Activated T-cell treated with anti-CD3 and anti-CD28 coated beads, Interleukin-2, amount 50 U/mL, for 4 hours (primary cell): ENCODE measurements at regions not wholly inside any gene's neighbourhood (a gene's known extent, or its start where the extent isn't known, plus 50 kb on each side); places are given as distances from the start of the nearest gene placed in this dataset.

ENCODE experiments used
- ATAC-seq, 2 donors: fragments of 200-7000 bp; cut with Tn5 transposase; one replicate each; pipeline ENCODE4 v1.10.0; 2021
- DNase-seq: peaks from one replicate; pipeline ENCODE4 v3.0.0-alpha.2; 2020
- H3K27me3 Mint-ChIP-seq: one replicate; pipeline ENCODE4 v1.8.0; 2021; ENCODE audit warnings: low read depth, mixed read lengths
- H3K36me3 Mint-ChIP-seq: one replicate; pipeline ENCODE4 v1.8.0; 2022; ENCODE audit warnings: mixed read lengths; ENCODE audit not compliant: insufficient read depth
- H3K4me1 Mint-ChIP-seq: one replicate; pipeline ENCODE4 v1.8.0; 2021; ENCODE audit warnings: low read depth, mixed read lengths
- H3K4me3 Mint-ChIP-seq: one replicate; pipeline ENCODE4 v1.8.0; 2021; ENCODE audit warnings: mild to moderate bottlenecking, moderate library complexity, mixed read lengths
- H3K9me3 Mint-ChIP-seq: one replicate; pipeline ENCODE4 v1.8.0; 2021; ENCODE audit warnings: mixed read lengths

DNA sequence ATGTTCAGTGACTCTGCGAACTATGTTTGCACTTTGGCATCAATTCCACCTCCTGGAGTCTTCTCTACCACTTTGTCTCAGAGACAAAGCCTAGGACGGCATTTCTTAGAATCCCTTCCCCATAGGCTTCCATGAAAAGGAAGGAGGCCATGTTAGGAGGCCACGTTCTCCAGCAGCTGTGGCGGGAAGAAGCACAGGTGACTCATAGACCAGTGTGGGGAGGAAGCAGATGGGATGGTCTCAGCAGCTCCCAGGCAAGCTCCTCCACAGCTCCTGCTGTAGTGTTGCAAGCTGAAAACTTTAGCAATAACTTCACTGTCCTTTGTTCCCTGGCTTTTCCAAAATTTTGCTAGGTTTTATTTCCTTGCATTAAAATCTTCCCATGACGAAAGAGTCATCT lies 781.3 kb upstream of the ID2 start:
- no peaks in the 10 kb centered on the region for H3K9me3 Mint-ChIP-seq
- DNase-seq (no peak), ATAC-seq (no peak)
- peaks cover 9% of the 10 kb centered on the region for H3K4me1 Mint-ChIP-seq
- peaks cover 3% of the 10 kb centered on the region for H3K27me3 Mint-ChIP-seq
- no peaks in the 10 kb centered on the region for H3K36me3 Mint-ChIP-seq
- H3K4me3 Mint-ChIP-seq, result no peak overlapping the region

DNA sequence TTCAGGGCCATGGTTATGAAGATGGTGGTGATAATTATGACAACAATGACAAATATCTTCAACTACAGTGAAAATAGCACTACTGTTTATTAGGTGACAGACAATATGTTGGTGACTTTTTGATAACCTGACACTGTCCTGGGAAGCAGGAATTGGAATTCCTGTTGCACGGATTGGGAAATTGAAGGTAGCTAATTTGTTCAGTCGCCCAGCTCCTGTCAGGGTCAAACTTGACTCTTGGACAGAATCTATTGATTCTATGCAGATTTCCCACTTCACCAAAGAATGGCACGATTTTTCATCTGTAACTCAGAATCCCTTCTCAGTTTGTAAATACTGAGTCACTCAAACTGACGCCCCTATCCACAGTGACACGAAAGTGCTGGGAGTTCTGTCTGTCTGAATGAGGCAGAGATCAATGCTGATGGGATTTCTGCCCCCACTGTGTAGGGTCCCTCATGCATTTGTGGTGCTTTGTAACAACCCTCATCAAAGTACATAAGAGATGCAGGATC lies 779.5 kb upstream of the ID2 start:
- Mint-ChIP-seq H3K27me3 (peaks cover 3% of the 10 kb centered on the region), H3K4me1 (peaks cover 9% of the 10 kb centered on the region), H3K36me3 (no peaks in the 10 kb centered on the region), H3K4me3 (no peak overlapping the region), H3K9me3 (no peaks in the 10 kb centered on the region)
- no peak for ATAC-seq
- no peak for DNase-seq

DNA sequence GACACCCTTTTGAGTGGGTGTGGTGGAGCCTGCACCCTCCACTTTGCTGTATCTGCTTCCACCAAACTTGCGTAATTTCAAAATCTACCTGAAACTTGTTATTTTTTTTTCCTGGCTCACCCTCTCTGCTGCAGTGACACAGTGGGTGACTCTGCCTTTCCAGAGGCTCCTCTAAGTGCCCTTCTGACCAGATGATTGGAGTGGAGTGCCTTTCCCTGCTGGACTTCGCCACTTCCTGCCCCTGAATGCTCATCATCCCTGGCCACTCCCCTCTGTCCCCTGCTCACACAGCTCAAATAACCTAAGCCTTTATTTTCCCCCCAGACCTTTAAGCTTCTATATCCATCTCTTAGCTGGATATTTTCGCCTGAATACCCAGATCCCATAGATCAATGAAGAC lies 777.5 kb upstream of the ID2 start:
- peaks cover 4% of the 10 kb centered on the region for H3K27me3 Mint-ChIP-seq

DNA sequence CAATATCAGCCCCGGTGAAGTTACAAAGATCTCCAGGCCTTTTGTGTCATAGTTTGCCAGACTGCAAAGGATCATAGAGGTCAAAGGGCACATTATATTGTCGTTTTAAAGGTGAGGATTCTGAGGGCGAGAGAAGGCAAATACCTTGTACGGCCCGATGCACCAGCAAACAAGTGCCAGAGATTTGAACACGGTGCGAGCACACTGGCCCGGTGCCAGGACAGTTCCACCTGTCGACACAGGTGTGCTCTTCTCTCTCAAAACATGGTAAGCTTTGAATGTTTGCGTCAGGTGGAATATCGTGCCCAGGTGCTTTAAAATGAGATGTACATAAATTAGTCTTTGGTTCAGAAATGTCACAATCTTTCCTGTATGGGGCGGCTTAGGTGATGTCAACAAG lies 776.1 kb upstream of the ID2 start:
- no peaks in the 10 kb centered on the region for H3K4me1 Mint-ChIP-seq
- no peaks in the 10 kb centered on the region for H3K36me3 Mint-ChIP-seq
- no peaks in the 10 kb centered on the region for H3K9me3 Mint-ChIP-seq
- H3K4me3 Mint-ChIP-seq, result no peak overlapping the region
- DNase-seq, result no peak
- peaks cover 4% of the 10 kb centered on the region for H3K27me3 Mint-ChIP-seq
- no peak for ATAC-seq

More for the DNA sequence above, 777.5 kb upstream of the ID2 start:
- Mint-ChIP-seq H3K36me3 (no peaks in the 10 kb centered on the region), H3K4me1 (peaks cover 6% of the 10 kb centered on the region), H3K9me3 (no peaks in the 10 kb centered on the region), H3K4me3 (no peak overlapping the region)
- no peak for ATAC-seq
- no peak for DNase-seq

DNA sequence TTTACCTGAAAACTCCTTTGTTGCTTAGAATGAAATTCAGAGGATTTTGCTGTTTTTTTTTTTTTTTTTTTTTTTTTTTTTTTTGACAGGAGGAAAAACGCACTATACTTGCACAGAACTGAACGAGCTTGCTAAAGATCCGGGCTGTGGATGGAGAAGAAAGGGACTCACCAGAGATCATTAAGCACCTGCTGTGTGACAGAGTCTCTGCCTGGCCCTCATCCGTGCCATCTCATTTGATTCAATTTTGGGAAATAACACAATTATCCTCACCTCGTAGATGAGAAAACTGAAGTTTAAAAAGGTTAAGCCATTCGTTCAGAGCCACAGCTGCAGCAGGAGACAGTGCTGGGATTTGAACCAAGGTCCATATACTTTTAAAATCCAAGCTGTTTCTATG lies 775.4 kb upstream of the ID2 start:
- peaks cover 4% of the 10 kb centered on the region for H3K27me3 Mint-ChIP-seq
- no peaks in the 10 kb centered on the region for H3K36me3 Mint-ChIP-seq
- no peak overlapping the region for H3K4me3 Mint-ChIP-seq
- ATAC-seq (no peak), DNase-seq (no peak)
- H3K9me3 Mint-ChIP-seq, result no peaks in the 10 kb centered on the region
- H3K4me1 Mint-ChIP-seq, result no peaks in the 10 kb centered on the region

DNA sequence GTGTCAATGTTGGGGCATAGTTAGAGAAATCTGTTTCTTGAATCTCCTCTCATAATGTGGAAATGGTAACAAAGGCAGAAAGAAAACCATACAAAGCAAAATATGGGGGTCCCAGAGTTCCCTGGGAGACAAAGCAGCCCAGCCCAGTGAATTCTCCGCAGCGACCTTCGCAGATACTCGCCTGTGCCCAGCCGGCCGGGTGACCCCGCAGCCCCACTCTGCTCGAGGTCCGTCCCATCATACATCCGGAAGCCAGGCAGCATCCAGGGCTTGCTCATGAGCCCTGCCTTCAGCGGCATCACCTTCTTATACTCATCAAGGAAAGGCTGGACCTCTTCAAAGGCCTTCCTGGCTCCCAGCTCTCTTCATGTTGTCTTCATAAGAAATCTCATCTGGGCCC lies 774.8 kb upstream of the ID2 start:
- Mint-ChIP-seq H3K4me3 (no peak overlapping the region), H3K36me3 (no peaks in the 10 kb centered on the region), H3K27me3 (peaks cover 4% of the 10 kb centered on the region), H3K4me1 (no peaks in the 10 kb centered on the region), H3K9me3 (no peaks in the 10 kb centered on the region)
- DNase-seq (no peak), ATAC-seq (no peak)

DNA sequence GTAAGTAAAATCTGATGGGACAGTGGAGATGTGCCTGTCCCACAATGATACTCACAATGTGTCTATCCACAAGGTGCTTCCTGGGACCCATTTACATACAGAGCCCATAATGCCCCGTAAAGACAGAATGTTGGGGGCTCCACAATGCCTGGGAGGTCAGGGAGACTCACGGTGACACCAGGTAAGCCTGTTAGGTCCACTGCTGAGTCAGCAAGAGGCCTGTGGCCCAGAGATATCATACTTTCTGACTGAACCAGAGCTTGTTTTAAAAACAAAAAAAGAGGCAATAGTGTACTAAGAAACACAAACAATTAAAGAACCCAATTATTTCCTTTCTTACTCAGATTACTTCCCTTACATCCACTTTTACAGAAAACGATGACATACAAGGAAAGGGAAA lies 771.1 kb upstream of the ID2 start:
- H3K27me3 Mint-ChIP-seq, result peaks cover 3% of the 10 kb centered on the region
- H3K9me3 Mint-ChIP-seq, result no peaks in the 10 kb centered on the region
- no peak for DNase-seq
- ATAC-seq, result no peak
- no peaks in the 10 kb centered on the region for H3K4me1 Mint-ChIP-seq
- no peak overlapping the region for H3K4me3 Mint-ChIP-seq
- no peaks in the 10 kb centered on the region for H3K36me3 Mint-ChIP-seq

DNA sequence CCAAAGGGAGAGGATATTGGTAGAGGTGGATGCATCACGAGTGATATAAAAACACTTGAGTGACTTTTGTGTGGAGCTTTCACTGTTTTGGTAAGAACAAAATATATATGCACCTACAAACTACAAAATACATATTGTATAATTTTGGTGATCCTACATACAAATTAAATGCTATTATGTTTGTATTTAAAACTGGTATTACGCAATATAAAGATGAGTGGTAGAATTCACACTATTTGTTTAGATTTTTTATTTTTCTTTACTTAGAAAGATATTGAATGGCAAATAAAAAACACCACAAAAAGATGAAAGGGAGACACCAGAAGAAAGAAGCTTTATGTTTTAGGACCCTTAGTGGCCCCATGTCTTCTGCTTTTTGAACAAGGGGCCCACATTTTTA lies 770.7 kb upstream of the ID2 start:
- ATAC-seq (no peak), DNase-seq (no peak)
- no peaks in the 10 kb centered on the region for H3K36me3 Mint-ChIP-seq
- H3K27me3 Mint-ChIP-seq, result peaks cover 3% of the 10 kb centered on the region
- no peak overlapping the region for H3K4me3 Mint-ChIP-seq
- H3K9me3 Mint-ChIP-seq, result no peaks in the 10 kb centered on the region
- no peaks in the 10 kb centered on the region for H3K4me1 Mint-ChIP-seq

DNA sequence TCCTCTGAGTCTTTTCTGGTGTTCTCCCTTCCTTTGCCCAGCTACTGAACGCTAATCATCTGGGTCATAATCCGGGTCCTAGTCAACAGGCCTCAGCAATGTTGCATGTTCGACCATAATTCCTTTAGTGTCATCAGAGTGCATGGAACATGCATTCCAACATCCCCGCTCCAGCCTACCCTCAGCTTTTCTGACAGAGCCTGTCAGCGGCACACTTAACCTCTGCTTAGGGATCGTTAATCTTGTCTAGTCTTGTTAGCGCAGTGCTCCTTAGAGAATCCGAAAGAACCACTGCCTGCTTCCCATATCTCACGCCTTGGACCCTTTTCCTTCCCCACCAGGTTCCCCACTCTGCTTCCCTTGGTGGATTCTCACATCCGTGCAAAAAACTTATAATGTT lies 767.9 kb upstream of the ID2 start:
- DNase-seq (no peak), ATAC-seq (no peak)
- H3K4me1 Mint-ChIP-seq, result no peaks in the 10 kb centered on the region
- peak overlapping the region; percentile 4 for H3K4me3 Mint-ChIP-seq
- H3K27me3 Mint-ChIP-seq, result peaks cover 2% of the 10 kb centered on the region
- no peaks in the 10 kb centered on the region for H3K9me3 Mint-ChIP-seq
- H3K36me3 Mint-ChIP-seq, result no peaks in the 10 kb centered on the region

DNA sequence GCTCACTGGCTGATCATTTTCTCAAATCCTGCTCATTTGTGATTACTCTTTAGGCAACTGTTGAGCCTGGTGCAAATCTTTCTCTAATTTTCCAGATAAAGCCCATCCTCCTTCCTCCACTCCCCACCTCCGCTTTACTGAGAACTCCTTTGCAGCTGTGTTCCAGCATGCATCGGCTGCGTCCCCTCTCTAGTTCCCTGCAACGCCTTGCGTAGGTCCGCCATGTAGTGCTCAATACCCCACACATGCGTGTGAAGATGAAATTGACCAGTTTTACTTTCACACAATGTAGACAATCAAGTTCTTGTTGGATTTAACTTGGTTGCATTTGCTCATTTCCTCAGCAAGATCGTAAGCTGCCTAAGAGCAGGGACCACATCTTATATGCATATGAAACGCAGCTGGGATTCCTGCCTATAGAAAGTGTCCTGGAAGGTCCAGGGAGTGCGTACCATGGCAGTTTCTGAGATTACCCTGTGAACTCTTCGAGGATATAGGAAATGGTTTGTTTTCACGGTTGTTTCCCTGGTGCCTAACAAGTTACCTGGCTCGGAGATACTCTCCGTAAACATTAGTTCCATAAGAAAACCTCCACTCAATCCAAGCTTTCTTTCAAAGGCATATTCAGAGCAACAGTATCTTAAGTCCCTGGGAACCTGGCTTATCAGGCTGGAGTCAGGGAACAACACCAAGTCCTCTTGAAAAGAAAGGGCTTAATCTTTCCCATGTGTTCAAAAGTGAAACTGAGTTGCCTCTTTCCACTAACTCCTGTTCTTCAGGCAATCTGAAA lies 766.4 kb upstream of the ID2 start:
- H3K36me3 Mint-ChIP-seq, result no peaks in the 10 kb centered on the region
- ATAC-seq (no peak), DNase-seq (no peak)
- H3K9me3 Mint-ChIP-seq, result no peaks in the 10 kb centered on the region
- H3K4me1 Mint-ChIP-seq, result no peaks in the 10 kb centered on the region
- no peak overlapping the region for H3K4me3 Mint-ChIP-seq
- peaks cover 2% of the 10 kb centered on the region for H3K27me3 Mint-ChIP-seq

DNA sequence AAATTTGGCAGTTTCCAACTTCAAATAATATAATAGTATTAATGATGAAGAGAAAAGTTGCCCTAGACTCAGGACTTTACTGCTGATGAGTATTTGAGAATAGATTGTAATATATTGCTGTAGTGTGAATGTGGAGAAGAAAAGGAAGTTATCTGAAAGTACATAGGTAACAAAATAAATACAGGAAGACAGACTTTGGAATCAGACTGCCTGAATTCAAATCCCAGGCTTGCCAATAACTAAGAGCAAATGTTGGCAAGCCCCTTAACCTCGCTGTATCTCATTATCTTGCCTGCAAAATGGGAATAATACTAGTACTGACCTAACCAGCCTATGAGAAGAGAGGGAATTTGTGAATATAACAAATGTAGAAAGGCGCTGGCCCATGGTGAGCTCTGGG lies 765.2 kb upstream of the ID2 start:
- H3K27me3 Mint-ChIP-seq, result peaks cover 2% of the 10 kb centered on the region
- no peak for ATAC-seq

DNA sequence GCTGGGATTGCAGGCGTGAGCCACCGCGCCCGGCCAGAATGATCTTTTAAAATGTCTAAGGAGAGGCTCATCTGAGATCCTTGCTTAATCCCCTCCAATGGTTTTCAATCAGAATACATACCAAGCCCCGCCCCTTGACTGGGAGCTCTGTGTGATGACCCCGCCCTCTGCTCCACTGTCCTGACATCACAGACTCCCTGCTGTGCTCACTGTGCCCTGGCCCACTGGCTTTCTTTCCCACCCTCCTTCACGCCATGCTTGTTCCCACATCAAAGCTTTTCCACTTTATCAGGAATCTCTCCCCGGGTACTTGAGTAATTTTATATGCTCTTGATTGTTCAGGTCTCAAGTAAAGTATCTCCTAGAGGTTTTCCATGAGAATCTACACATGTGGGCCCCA lies 762.3 kb upstream of the ID2 start:
- no peak overlapping the region for H3K4me3 Mint-ChIP-seq
- no peak for DNase-seq
- no peaks in the 10 kb centered on the region for H3K36me3 Mint-ChIP-seq
- H3K4me1 Mint-ChIP-seq, result no peaks in the 10 kb centered on the region
- no peak for ATAC-seq
- H3K27me3 Mint-ChIP-seq, result peaks cover 2% of the 10 kb centered on the region
- peaks cover 4% of the 10 kb centered on the region for H3K9me3 Mint-ChIP-seq

More for the DNA sequence above, 765.2 kb upstream of the ID2 start:
- no peak for DNase-seq
- Mint-ChIP-seq H3K36me3 (no peaks in the 10 kb centered on the region), H3K4me1 (no peaks in the 10 kb centered on the region), H3K9me3 (no peaks in the 10 kb centered on the region), H3K4me3 (no peak overlapping the region)

DNA sequence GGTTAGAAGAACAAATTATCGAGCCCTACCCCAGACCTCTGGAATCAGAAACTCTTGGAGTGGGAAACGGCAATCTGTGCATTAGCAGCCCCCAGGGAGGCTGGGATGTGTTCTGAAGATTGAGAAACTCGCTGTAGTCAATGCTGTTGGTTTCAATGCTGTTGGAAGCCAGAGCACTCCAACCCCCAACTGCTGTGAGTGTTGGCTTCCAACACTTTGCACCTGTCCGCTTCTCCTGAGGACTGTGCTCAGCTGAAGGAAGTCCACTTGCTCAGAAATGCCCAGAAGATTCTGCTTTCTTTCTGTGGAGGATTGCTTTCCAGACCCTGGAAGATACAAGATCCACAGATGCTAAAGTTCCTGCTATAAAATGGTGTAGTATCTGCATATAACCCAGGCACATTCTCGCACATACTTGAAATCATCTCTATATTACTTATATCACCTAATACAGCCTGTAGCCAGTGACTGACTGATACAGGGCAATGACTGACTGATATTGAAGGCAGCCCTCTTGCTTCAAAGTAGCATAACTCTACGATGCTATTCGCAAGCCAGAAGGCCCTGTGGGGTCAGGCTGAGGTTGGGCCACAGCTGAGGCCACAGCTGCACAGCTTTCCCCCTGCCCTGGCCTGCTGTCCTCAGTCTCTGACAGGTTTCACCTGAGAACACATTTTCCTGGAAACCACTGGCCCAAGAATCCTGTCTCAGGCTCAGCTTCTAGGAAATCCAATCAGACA lies 757.7 kb upstream of the ID2 start:
- Mint-ChIP-seq H3K4me3 (no peak overlapping the region), H3K9me3 (peaks cover 4% of the 10 kb centered on the region), H3K36me3 (no peaks in the 10 kb centered on the region), H3K4me1 (no peaks in the 10 kb centered on the region), H3K27me3 (no peaks in the 10 kb centered on the region)
- DNase-seq (no peak), ATAC-seq (no peak)

DNA sequence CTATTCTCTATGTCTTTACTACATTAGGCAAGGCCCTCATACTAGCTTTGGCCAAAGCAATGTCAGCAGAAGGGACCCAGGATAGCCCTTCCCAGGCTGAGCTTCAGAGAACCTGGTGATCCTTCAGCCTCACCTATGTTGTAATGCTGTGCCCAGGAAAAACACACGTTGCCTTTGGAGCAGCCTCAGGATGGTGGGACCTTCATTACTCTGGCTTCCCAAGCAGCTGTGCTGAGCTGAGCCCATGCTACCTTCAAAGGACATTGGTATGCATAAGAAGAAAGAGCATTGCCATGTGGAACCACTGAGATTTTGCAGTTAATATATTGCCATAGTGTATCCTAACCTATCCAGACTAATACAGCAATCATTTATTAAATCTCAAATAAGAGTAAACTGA lies 756.4 kb upstream of the ID2 start:
- no peak for ATAC-seq
- H3K27me3 Mint-ChIP-seq, result no peaks in the 10 kb centered on the region
- no peaks in the 10 kb centered on the region for H3K36me3 Mint-ChIP-seq
- peaks cover 4% of the 10 kb centered on the region for H3K9me3 Mint-ChIP-seq
- no peaks in the 10 kb centered on the region for H3K4me1 Mint-ChIP-seq
- H3K4me3 Mint-ChIP-seq, result no peak overlapping the region
- DNase-seq, result no peak

DNA sequence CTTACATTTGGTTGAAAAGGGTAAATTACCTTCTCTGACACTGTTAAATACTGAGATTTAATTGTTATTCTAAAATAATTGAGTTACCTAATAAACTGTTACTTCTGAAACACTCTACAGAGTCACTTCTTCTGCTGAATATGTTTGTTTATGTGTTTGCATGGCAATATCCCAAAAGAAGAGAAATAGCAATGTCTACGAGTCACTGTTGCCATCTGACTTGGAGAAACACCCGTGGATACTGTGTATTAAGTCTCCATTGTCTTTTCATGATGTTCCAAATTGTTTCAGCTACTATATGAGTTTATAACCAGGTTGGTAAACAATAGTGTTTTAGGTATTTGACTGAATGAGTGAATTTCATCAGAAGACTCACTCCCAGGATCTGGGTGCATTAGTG lies 754.2 kb upstream of the ID2 start:
- Mint-ChIP-seq H3K27me3 (no peaks in the 10 kb centered on the region), H3K36me3 (no peaks in the 10 kb centered on the region), H3K4me1 (peaks cover 8% of the 10 kb centered on the region), H3K9me3 (no peaks in the 10 kb centered on the region), H3K4me3 (no peak overlapping the region)
- ATAC-seq (no peak), DNase-seq (no peak)
